HPDE6-E6E7 (cell line): ENCODE measurements at regions not wholly inside any gene's neighbourhood (a gene's known extent, or its start where the extent isn't known, plus 50 kb on each side); places are given as distances from the start of the nearest gene placed in this dataset.

Source experiments
- DNase-seq: peaks from one replicate; pipeline ENCODE4 v3.0.0; 2011; ENCODE audit warnings: missing footprints; ENCODE audit errors: extremely low spot score

DNA sequence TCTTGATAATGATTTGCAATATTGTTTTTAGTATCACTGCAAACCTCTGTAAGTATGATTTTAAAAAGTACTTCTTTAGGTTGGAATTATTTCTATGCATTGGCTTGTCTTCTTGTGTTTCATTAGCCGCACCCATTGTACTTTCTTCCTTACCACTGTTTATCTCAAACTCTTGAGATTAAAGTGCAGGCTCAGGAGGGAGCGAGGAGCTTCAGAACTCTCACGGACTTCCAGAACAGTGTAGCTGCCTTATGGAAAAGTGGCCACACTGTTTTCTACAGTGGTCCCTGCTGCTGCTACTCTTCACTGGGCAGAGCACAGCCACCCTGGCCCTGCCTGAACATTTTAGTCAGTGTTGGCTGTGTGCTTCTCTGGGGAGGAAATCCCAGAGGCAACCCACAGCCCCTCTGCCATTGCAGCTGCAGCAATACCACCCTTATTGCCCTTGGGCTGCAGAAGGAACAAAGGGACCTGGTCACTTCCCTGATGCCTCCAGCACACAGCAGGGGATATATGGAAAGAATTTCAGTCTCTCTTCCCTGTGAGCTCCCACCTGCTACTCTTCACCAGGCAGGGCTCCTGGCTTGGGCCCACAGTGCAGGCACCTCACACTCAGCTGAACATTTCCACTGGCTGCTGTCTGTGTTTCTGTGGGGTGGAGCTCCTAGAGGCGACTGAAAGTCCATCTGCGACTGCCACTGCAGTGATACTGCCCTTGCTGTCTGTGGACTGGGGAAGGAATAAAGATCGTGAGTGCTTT is 91.7 kb upstream of the MAP3K4 start:
- DNase-seq = no peak

- DNase-seq = no peak
These were observed 79.6 kb upstream of the MAP3K4 start for GRCh38 chr6:160911949-160912348.

- DNase-seq = no peak
These were observed 79.2 kb upstream of the MAP3K4 start for GRCh38 chr6:160912411-160912810.

- DNase-seq = no peak
These were observed 74.0 kb upstream of the MAP3K4 start for GRCh38 chr6:160917572-160917971.

DNA sequence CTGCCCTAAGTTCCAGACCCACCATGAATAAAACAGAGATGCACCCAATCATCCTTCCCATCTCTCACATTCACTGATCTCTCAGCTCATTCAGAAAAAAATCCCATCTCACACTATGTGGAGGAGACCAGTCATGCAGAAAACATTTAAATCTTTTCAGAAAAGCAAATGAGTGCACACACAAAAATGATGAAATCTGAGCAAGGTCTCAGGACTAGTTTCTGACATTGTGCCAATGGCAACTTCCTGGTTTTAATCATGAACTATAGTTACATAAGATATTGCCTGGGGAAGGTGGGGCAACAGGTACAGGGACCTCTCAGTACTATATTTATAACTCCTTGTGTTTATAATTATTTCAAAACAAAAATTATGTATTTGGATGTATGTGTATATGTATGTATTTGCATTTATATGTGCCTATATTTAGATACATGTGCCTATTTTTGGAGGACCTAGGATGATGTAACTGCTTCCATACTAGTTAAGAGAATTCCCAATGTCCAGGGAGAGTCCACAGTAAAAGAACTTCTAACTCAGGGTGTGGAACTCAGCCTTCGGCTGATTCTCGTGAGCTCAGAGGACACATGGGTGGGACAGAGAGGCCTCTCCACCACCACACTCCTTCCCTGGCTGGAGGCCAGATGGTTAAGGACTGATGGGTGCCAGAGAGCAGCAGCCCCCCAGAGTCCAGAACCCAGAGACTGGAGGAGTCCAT is 71.7 kb upstream of the MAP3K4 start:
- DNase-seq = peak; percentile 64

DNA sequence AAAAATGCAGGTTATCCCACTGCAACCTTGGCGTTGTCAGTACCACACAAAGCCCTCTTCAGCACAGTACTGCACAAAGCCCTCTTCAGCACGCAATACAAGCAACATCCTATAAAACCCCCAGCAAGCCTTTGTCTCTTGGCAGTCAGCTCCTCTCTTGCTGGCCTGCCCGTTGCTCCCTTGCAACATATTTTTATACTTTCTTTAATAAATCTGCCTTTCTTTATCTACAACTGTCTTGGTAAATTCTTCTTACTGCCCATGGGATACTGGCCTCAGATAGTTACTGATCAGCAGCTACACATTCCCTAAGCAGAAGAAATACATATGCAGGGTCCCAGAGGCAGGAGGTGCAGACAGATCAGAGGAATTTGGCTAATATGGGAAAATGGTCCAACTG is 70.5 kb upstream of the MAP3K4 start:
- no peak for DNase-seq

DNA sequence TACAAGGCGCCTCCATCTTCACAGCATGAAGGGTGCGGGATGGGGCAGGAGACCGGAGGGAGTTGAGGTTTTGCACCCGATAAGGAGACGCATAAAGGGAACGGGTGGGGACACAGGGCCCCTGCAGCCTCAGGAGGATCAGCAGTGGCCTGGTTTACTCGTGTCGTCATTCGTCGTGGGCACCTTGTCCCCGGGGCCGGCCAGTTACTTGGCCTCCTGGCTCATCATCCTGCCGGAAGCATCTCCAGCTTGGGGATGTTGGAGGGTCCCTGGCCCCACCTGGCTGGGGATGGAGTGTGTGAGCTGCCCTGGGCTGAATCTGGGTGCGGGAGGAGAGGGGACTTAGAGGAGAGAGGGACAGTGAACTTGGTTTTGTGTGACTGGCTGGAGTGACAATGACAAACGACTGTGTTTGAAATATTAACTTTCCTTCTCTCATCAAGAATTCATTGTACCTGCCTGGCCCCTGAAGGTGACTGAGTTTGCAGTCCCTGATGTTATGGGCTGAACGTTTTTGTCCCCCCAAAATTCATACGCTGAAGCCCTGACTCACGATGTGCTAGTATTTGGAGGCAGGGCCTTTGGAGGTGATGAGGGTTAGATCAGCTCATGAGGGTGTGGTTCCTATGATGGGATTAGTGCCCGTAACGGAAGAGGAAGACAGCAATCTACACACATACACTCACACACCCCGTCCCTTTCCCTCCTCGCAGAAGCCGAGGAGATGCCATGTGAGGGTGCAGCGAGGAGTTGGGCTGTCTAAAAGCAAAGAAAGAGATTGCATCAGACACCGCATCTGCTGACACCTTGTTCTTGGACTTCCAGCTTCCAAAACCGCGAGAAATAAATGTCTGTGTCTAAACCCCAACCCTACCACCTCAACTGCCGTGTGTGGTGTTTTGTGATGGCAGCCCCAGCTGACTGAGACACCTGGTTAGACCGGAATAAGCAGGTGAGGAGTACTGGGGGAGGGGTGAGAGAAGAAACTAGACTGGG is 65.0 kb upstream of the MAP3K4 start:
- no peak for DNase-seq

GRCh38 chr6:160927416-160927815 is 64.2 kb upstream of the MAP3K4 start:
- no peak for DNase-seq

GRCh38 chr6:160929361-160929760 is 62.2 kb upstream of the MAP3K4 start:
- DNase-seq = no peak

- DNase-seq = no peak
These were observed 61.7 kb upstream of the MAP3K4 start for GRCh38 chr6:160929831-160930230.

- peak; percentile 69 for DNase-seq
These were observed 60.8 kb upstream of the MAP3K4 start for GRCh38 chr6:160930547-160931377.

DNA sequence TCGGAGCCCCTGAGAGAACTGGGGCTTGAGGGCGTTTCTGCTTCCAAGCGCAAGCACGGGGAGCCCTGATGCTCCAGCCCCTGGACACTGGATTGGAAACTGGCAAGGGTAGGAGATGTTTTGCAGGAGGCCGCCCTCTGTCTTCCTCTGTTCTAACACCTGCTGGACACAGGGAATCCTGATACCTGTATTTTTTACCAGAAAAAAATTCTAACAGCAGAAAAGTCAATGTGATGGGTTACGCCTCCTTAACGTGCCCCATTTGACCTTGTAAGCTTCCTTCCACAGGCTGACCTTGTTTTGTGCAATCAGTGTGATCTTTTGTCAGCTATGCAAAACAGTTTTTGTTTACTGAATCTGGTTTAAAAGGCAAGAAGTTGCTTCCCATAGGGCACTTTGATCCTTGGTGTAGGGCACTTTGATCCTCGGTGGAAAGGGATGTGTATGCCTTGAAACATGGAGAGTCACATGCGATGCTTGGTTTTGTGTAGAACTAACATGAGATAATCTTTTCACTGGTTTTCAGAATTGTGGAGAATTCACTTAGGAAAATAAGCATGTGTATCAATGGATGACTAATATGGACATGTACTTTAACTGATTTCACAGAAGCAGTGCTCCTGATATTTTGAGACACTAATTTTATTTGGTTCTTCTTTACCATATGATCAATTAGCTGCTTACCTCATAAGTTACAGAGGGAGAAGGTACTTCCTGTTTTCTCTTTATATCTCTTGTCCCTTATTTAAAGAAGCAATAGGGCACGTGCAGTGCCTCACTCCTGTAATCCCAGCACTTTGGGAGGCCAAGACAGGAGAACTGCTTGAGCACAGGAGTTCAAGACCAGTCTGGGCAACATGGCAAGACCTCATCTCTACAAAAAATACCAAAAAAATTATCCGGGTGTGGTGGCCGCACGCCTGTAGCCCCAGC is 59.9 kb upstream of the MAP3K4 start:
- peak; percentile 34 for DNase-seq

- no peak for DNase-seq
These were observed 58.3 kb upstream of the MAP3K4 start for GRCh38 chr6:160933256-160933655.

GRCh38 chr6:160934157-160934556 is 57.4 kb upstream of the MAP3K4 start:
- DNase-seq = no peak

- DNase-seq = no peak
These were observed 51.4 kb upstream of the MAP3K4 start for GRCh38 chr6:160940197-160940596.
